ENCODE measurements at regions not wholly inside any gene's neighbourhood (a gene's known extent, or its start where the extent isn't known, plus 50 kb on each side); places are given as distances from the start of the nearest gene placed in this dataset.

DNA sequence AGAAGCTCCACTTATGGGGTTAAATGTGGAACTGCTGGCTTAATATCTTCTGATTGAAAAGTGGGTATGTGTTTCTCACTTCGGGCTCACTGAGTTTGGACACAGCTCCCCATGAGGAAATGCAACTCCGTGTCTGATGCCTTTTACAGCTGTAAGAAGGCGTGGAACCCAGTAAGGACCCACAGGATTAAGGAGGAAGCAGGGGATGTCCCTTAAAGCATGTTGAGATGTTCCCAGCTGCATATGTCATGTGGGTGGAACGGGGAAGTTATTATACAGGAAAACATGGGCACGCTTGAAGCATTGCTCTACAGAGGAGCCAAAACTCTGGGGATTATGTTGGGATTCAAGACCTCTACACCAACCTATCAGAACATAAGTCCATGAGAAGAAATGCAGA lies 224.4 kb downstream of the NEBL start:
- intact Hi-C loops (cut with micrococcal nuclease; ENCODE audit: unreplicated experiment), result no loop called here
- no peak overlapping the region for H3K4me3 ChIP-seq (ENCODE audit: low read depth, low read length, poor library complexity, severe bottlenecking)
- H3K9me3 ChIP-seq (ENCODE audit: low read length), result no peaks in the 10 kb centered on the region
- no TSS peak for BruUV-seq (replicated peaks)
- H3K27ac ChIP-seq (ENCODE audit: low read depth, low read length, poor library complexity, severe bottlenecking), result no peak overlapping the region
- ChIA-PET POLR2A (no interaction called here), CTCF (ENCODE audit: unreplicated experiment) (no interaction called here)
- no peaks in the 10 kb centered on the region for H4K20me1 ChIP-seq (ENCODE audit: insufficient read depth, low read length)
- DNase-seq (ENCODE audit: low spot score), result no peak
- no peak overlapping the region for H2AFZ ChIP-seq (ENCODE audit: low read length)
- no peaks in the 10 kb centered on the region for H3K36me3 ChIP-seq (ENCODE audit: insufficient read depth, low read length)
- H3K79me2 ChIP-seq (ENCODE audit: insufficient read depth, low read depth, low read length), result no peaks in the 10 kb centered on the region
- no peak for TF ChIP-seq EZH2phosphoT487 (IDR thresholded peaks at IDR 0.05; ENCODE audit: borderline replicate concordance, low read depth, low read length)
- TF ChIP-seq CTCF (conservative IDR thresholded peaks at IDR 0.05; ENCODE audit: low read length), result no peak
- no peaks in the 10 kb centered on the region for H3K9me2 ChIP-seq (ENCODE audit: insufficient read depth, low read length)
- no peak overlapping the region for H3K4me2 ChIP-seq (ENCODE audit: low read length)
- H3K4me1 ChIP-seq (ENCODE audit: insufficient read depth, low read length, poor library complexity, severe bottlenecking), result no peaks in the 10 kb centered on the region

DNA sequence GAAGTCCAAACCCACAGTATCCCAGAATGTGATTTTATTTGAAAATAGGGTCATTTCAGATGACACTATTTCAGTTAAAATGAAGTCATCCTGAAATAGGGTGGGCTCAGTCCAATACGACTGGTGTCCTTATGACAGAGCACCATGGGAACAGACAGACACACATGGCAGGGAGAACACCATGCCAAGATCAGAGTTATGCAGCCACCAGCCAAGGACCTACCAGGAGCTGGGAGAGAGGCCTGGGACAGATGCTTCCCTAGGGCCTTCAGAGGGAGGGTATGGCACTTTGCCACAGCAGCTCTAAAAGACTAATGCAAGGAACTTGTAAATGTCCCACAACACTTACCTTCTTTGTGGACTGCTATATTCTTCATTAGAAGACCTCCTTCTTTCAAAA lies 226.5 kb downstream of the NEBL start:
- no peaks in the 10 kb centered on the region for H4K20me1 ChIP-seq (ENCODE audit: insufficient read depth, low read length)
- no peaks in the 10 kb centered on the region for H3K9me3 ChIP-seq (ENCODE audit: low read length)
- no peaks in the 10 kb centered on the region for H3K4me1 ChIP-seq (ENCODE audit: insufficient read depth, low read length, poor library complexity, severe bottlenecking)
- H3K4me2 ChIP-seq (ENCODE audit: low read length), result no peak overlapping the region
- no peak for TF ChIP-seq CTCF (conservative IDR thresholded peaks at IDR 0.05; ENCODE audit: low read length)
- TF ChIP-seq EZH2phosphoT487 (IDR thresholded peaks at IDR 0.05; ENCODE audit: borderline replicate concordance, low read depth, low read length), result no peak
- no peak for DNase-seq (ENCODE audit: low spot score)
- H3K4me3 ChIP-seq (ENCODE audit: low read depth, low read length, poor library complexity, severe bottlenecking), result no peak overlapping the region
- ChIA-PET POLR2A (no interaction called here), CTCF (ENCODE audit: unreplicated experiment) (no interaction called here)
- BruUV-seq (replicated peaks), result no TSS peak
- intact Hi-C loops (cut with micrococcal nuclease; ENCODE audit: unreplicated experiment), result no loop called here
- H3K9me2 ChIP-seq (ENCODE audit: insufficient read depth, low read length), result no peaks in the 10 kb centered on the region
- H3K36me3 ChIP-seq (ENCODE audit: insufficient read depth, low read length), result no peaks in the 10 kb centered on the region
- H2AFZ ChIP-seq (ENCODE audit: low read length), result no peak overlapping the region
- no peaks in the 10 kb centered on the region for H3K79me2 ChIP-seq (ENCODE audit: insufficient read depth, low read depth, low read length)
- H3K27ac ChIP-seq (ENCODE audit: low read depth, low read length, poor library complexity, severe bottlenecking), result no peak overlapping the region

DNA sequence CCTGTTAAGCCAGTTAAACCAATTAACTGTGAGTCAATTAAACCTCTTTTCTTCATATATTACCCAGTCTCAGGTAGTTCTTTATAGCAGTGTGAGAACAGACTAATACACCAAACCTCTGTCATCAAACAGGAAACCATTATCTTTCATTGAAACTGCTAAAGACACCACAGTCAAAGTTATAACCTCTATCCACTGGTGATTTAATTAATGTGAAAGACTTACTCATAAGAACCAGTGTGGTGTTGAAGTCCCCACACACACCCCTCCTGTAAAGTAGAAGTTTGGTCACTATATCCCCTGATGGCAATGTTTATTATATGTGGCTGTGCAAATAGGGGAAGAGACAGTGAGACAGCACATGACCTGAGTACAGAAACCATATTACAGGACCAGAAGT lies 228.1 kb downstream of the NEBL start:
- Histone ChIP-seq H2AFZ (ENCODE audit: low read length) (no peak overlapping the region), H3K4me1 (ENCODE audit: insufficient read depth, low read length, poor library complexity, severe bottlenecking) (no peaks in the 10 kb centered on the region), H4K20me1 (ENCODE audit: insufficient read depth, low read length) (no peaks in the 10 kb centered on the region), H3K79me2 (ENCODE audit: insufficient read depth, low read depth, low read length) (no peaks in the 10 kb centered on the region), H3K9me3 (ENCODE audit: low read length) (no peaks in the 10 kb centered on the region), H3K36me3 (ENCODE audit: insufficient read depth, low read length) (no peaks in the 10 kb centered on the region), H3K27ac (ENCODE audit: low read depth, low read length, poor library complexity, severe bottlenecking) (no peak overlapping the region), H3K4me2 (ENCODE audit: low read length) (no peak overlapping the region), H3K4me3 (ENCODE audit: low read depth, low read length, poor library complexity, severe bottlenecking) (no peak overlapping the region), H3K9me2 (ENCODE audit: insufficient read depth, low read length) (no peaks in the 10 kb centered on the region)
- POLR2A ChIA-PET, result no interaction called here
- intact Hi-C loops (cut with micrococcal nuclease; ENCODE audit: unreplicated experiment), result no loop called here
- CTCF ChIA-PET (ENCODE audit: unreplicated experiment), result no interaction called here
- no peak for DNase-seq (ENCODE audit: low spot score)
- no TSS peak for BruUV-seq (replicated peaks)
- TF ChIP-seq CTCF (conservative IDR thresholded peaks at IDR 0.05; ENCODE audit: low read length), result no peak
- TF ChIP-seq EZH2phosphoT487 (IDR thresholded peaks at IDR 0.05; ENCODE audit: borderline replicate concordance, low read depth, low read length), result no peak
